ENCODE measurements at regions not wholly inside any gene's neighbourhood (a gene's known extent, or its start where the extent isn't known, plus 50 kb on each side); places are given as distances from the start of the nearest gene placed in this dataset.
A peak's percentile ranks its signal among the peaks of the same experiment; 100 is the strongest.
"Not testable (repeated sequence)": the region's sequence is repeated elsewhere in the genome, so short reads cannot be mapped to it uniquely, and the experiment has no call there.

- Mint-ChIP-seq H3K36me3 (ENCODE audit: unreplicated experiment) (no peaks in the 10 kb centered on the region), H3K27ac (ENCODE audit: unreplicated experiment) (peak overlapping the region; percentile 50), H3K27me3 (ENCODE audit: unreplicated experiment) (no peaks in the 10 kb centered on the region), H3K9me3 (ENCODE audit: unreplicated experiment) (no peaks in the 10 kb centered on the region), H3K4me1 (ENCODE audit: unreplicated experiment) (no peaks in the 10 kb centered on the region), H3K4me3 (ENCODE audit: unreplicated experiment) (no peak overlapping the region)
- no peak for TF ChIP-seq CTCF (IDR thresholded peaks at IDR 0.05)
- DNase-seq (ENCODE audit: extremely low spot score, unreplicated experiment): no peak
Observed at GRCh38 chr2:145789636-145790035, 1269.7 kb upstream of the ZEB2 start.

GRCh38 chr2:145787597-145788361 is 1267.9 kb upstream of the ZEB2 start:
- not testable (repeated sequence) for H3K9me3 Mint-ChIP-seq (ENCODE audit: unreplicated experiment); H3K27me3 Mint-ChIP-seq (ENCODE audit: unreplicated experiment); DNase-seq (ENCODE audit: extremely low spot score, unreplicated experiment); H3K36me3 Mint-ChIP-seq (ENCODE audit: unreplicated experiment); H3K27ac Mint-ChIP-seq (ENCODE audit: unreplicated experiment); H3K4me3 Mint-ChIP-seq (ENCODE audit: unreplicated experiment); H3K4me1 Mint-ChIP-seq (ENCODE audit: unreplicated experiment)

GRCh38 chr2:145782607-145783006 is 1262.7 kb upstream of the ZEB2 start:
- H3K4me3 Mint-ChIP-seq (ENCODE audit: unreplicated experiment); DNase-seq (ENCODE audit: extremely low spot score, unreplicated experiment); H3K9me3 Mint-ChIP-seq (ENCODE audit: unreplicated experiment); H3K27ac Mint-ChIP-seq (ENCODE audit: unreplicated experiment); H3K36me3 Mint-ChIP-seq (ENCODE audit: unreplicated experiment); H3K27me3 Mint-ChIP-seq (ENCODE audit: unreplicated experiment); H3K4me1 Mint-ChIP-seq (ENCODE audit: unreplicated experiment): not testable (repeated sequence)

- Mint-ChIP-seq H3K4me3 (ENCODE audit: unreplicated experiment) (no peak overlapping the region), H3K27me3 (ENCODE audit: unreplicated experiment) (no peaks in the 10 kb centered on the region), H3K9me3 (ENCODE audit: unreplicated experiment) (peaks cover 5% of the 10 kb centered on the region), H3K27ac (ENCODE audit: unreplicated experiment) (no peak overlapping the region), H3K4me1 (ENCODE audit: unreplicated experiment) (peaks cover 11% of the 10 kb centered on the region), H3K36me3 (ENCODE audit: unreplicated experiment) (no peaks in the 10 kb centered on the region)
- DNase-seq (ENCODE audit: extremely low spot score, unreplicated experiment): no peak
- TF ChIP-seq CTCF (IDR thresholded peaks at IDR 0.05): no peak
Observed at GRCh38 chr2:145777914-145778313, 1258.0 kb upstream of the ZEB2 start.

- peaks cover 11% of the 10 kb centered on the region for H3K4me1 Mint-ChIP-seq (ENCODE audit: unreplicated experiment)
- H3K27me3 Mint-ChIP-seq (ENCODE audit: unreplicated experiment): no peaks in the 10 kb centered on the region
- DNase-seq (ENCODE audit: extremely low spot score, unreplicated experiment): no peak
- TF ChIP-seq CTCF (IDR thresholded peaks at IDR 0.05): no peak
- peaks cover 5% of the 10 kb centered on the region for H3K9me3 Mint-ChIP-seq (ENCODE audit: unreplicated experiment)
- no peak overlapping the region for H3K4me3 Mint-ChIP-seq (ENCODE audit: unreplicated experiment)
- no peaks in the 10 kb centered on the region for H3K36me3 Mint-ChIP-seq (ENCODE audit: unreplicated experiment)
- H3K27ac Mint-ChIP-seq (ENCODE audit: unreplicated experiment): no peak overlapping the region
Observed at GRCh38 chr2:145777297-145777696, 1257.4 kb upstream of the ZEB2 start.

GRCh38 chr2:145775591-145775990 is 1255.7 kb upstream of the ZEB2 start:
- Mint-ChIP-seq H3K4me3 (ENCODE audit: unreplicated experiment) (no peak overlapping the region), H3K27ac (ENCODE audit: unreplicated experiment) (no peak overlapping the region), H3K36me3 (ENCODE audit: unreplicated experiment) (no peaks in the 10 kb centered on the region), H3K27me3 (ENCODE audit: unreplicated experiment) (no peaks in the 10 kb centered on the region), H3K4me1 (ENCODE audit: unreplicated experiment) (peaks cover 11% of the 10 kb centered on the region), H3K9me3 (ENCODE audit: unreplicated experiment) (peaks cover 5% of the 10 kb centered on the region)
- no peak for DNase-seq (ENCODE audit: extremely low spot score, unreplicated experiment)
- no peak for TF ChIP-seq CTCF (IDR thresholded peaks at IDR 0.05)

All from osteocyte (in vitro differentiated cells).